HG03196 (cell line): ENCODE measurements at regions not wholly inside any gene's neighbourhood (a gene's known extent, or its start where the extent isn't known, plus 50 kb on each side); places are given as distances from the start of the nearest gene placed in this dataset.

Experiments
- ATAC-seq: cut with Tn5 transposase; IDR thresholded peaks from one replicate; pipeline ENCODE4 v1.9.1; 2021; ENCODE audit not compliant: unreplicated experiment

- ATAC-seq: no peak
Observed at GRCh38 chr10:128833671-128834070, 633.4 kb upstream of the MGMT start.

- no peak for ATAC-seq
Observed at GRCh38 chr10:128835361-128835760, 631.7 kb upstream of the MGMT start.

- no peak for ATAC-seq
Observed at GRCh38 chr10:128837478-128837877, 629.6 kb upstream of the MGMT start.

GRCh38 chr10:128839134-128839533 is 627.9 kb upstream of the MGMT start:
- ATAC-seq: no peak

GRCh38 chr10:128839701-128840100 is 627.3 kb upstream of the MGMT start:
- ATAC-seq: no peak

- ATAC-seq: no peak
Observed at GRCh38 chr10:128843972-128844371, 623.1 kb upstream of the MGMT start.

- ATAC-seq: no peak
Observed at GRCh38 chr10:128846927-128847326, 620.1 kb upstream of the MGMT start.

- ATAC-seq: no peak
Observed at GRCh38 chr10:128848810-128849209, 618.2 kb upstream of the MGMT start.

GRCh38 chr10:128850647-128851046 is 616.4 kb upstream of the MGMT start:
- ATAC-seq: no peak

- ATAC-seq: no peak
Observed at GRCh38 chr10:128851281-128851680, 615.8 kb upstream of the MGMT start.

- no peak for ATAC-seq
Observed at GRCh38 chr10:128851726-128852125, 615.3 kb upstream of the MGMT start.

GRCh38 chr10:128852449-128852848 is 614.6 kb upstream of the MGMT start:
- no peak for ATAC-seq

- no peak for ATAC-seq
Observed at GRCh38 chr10:128852902-128853301, 614.1 kb upstream of the MGMT start.

- ATAC-seq: no peak
Observed at GRCh38 chr10:128853537-128853936, 613.5 kb upstream of the MGMT start.

- no peak for ATAC-seq
Observed at GRCh38 chr10:128854204-128854603, 612.8 kb upstream of the MGMT start.

- no peak for ATAC-seq
Observed at GRCh38 chr10:128854963-128855362, 612.1 kb upstream of the MGMT start.

- no peak for ATAC-seq
Observed at GRCh38 chr10:128855618-128856428, 611.2 kb upstream of the MGMT start.

GRCh38 chr10:128859738-128860386 is 607.2 kb upstream of the MGMT start:
- no peak for ATAC-seq

- ATAC-seq: no peak
Observed at GRCh38 chr10:128860574-128860973, 606.5 kb upstream of the MGMT start.

- no peak for ATAC-seq
Observed at GRCh38 chr10:128861018-128861901, 605.8 kb upstream of the MGMT start.

GRCh38 chr10:128863411-128863810 is 603.6 kb upstream of the MGMT start:
- ATAC-seq: no peak
